Upper lobe of left lung (tissue), 6 donors: ENCODE measurements at regions not wholly inside any gene's neighbourhood (a gene's known extent, or its start where the extent isn't known, plus 50 kb on each side); places are given as distances from the start of the nearest gene placed in this dataset.

Source experiments
- ATAC-seq, 2 donors: fragments of 200-7000 bp; cut with Tn5 transposase; one replicate each; pipeline ENCODE4 v1.9.1; 2022; ENCODE audit warnings: mild to moderate bottlenecking in 2 of 2, moderate library complexity in 2 of 2; ENCODE audit not compliant: low FRiP score in 2 of 2
- DNase-seq, 2 donors: peaks; one replicate each; pipeline ENCODE4 v3.0.0-alpha.2; 2019 to 2020
- H3K27ac ChIP-seq, 4 donors: fragments of 200-600 bp; sonication (generic); one replicate each; pipeline ENCODE4 v1.5.1; 2016 to 2019
- H3K27me3 ChIP-seq, 4 donors: fragments of 200-600 bp; sonication (generic); one replicate each; pipeline ENCODE4 v1.5.1; 2017 to 2019
- H3K36me3 ChIP-seq, 4 donors: fragments of 200-600 bp; sonication (generic); one replicate each; pipeline ENCODE4 v1.5.1; 2016 to 2019
- H3K4me1 ChIP-seq, 4 donors: fragments of 200-600 bp; sonication (generic); one replicate each; pipeline ENCODE4 v1.5.1; 2018 to 2019
- H3K4me3 ChIP-seq, 4 donors: fragments of 200-600 bp; sonication (generic); one replicate each; pipeline ENCODE4 v1.5.1; 2017 to 2019; ENCODE audit warnings: mild to moderate bottlenecking in 2 of 4, moderate library complexity in 1 of 4
- H3K9me3 ChIP-seq, 4 donors: fragments of 200-600 bp; sonication (generic); one replicate each; pipeline ENCODE4 v1.5.1; 2018 to 2019
- EP300 ChIP-seq, 4 donors: sonication (generic); formaldehyde crosslinking; IDR thresholded peaks; one replicate each; pipeline ENCODE4 v1.5.1; 2017; ENCODE audit warnings: antibody characterized with exemption in 4 of 4, control low read depth in 2 of 4
- POLR2A ChIP-seq, 4 donors: fragments of 450-650 bp; IDR thresholded peaks; one replicate each; pipeline ENCODE4 v1.5.1; 2016 to 2017; ENCODE audit warnings: antibody characterized with exemption in 4 of 4, mild to moderate bottlenecking in 2 of 4
- POLR2AphosphoS5 ChIP-seq, 2 donors: sonication (generic); formaldehyde crosslinking; IDR thresholded peaks; one replicate each; pipeline ENCODE4 v1.5.1; 2017; ENCODE audit warnings: antibody characterized with exemption in 2 of 2
- WGBS, 2 donors: methylation state at CpG; one replicate each; pipeline ENCODE4 v1.1.5; 2017 to 2018; 5-methylcytosine and 5-hydroxymethylcytosine counted together
- TF ChIP-seq, protein P1 (sequence below), 6 experiments: fragments of 450-650 bp in 4 of 6; fragments of 200-600 bp in 2 of 6; sonication (generic) in 2 of 6; IDR thresholded peaks; one replicate each; pipeline ENCODE4 v1.5.1; 2016 to 2019; ENCODE audit warnings: antibody characterized with exemption in 6 of 6
- donor health status: DM: no; HTN: no; CAD: no; lungs with moderate emphysema.
- donor health status: DM: no; HTN: yes; CAD: no; lungs with severe emphysema.

DNA sequence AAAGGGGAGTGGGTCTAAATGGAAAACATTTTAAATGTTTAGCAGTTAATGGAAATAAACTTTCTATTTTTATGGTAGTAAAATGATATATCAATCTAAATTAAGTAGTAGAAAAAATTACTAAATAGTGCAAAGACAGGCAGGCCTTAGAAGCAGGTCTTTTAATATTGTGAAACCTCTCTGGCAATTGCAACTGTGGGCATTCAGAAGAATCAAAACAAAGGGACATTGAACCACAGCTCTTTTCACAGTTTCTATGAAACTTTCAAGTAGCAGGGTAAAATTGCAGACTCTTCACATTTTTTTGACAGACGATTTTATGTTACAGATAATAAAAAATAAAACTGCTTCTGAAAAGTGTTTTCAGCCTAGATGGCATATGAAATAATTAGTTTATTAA is 533.7 kb downstream of the BCKDHB start:
- Histone ChIP-seq H3K4me3 (no peak overlapping the region), H3K9me3 (no peaks in the 10 kb centered on the region), H3K4me1 (peaks cover 0 to 4% (median 3%) of the 10 kb centered on the region in 4 donors), H3K36me3 (no peaks in the 10 kb centered on the region), H3K27ac (no peak overlapping the region), H3K27me3 (no peaks in the 10 kb centered on the region)
- ATAC-seq (no peak), DNase-seq (no peak)
- TF ChIP-seq, protein P1, sequence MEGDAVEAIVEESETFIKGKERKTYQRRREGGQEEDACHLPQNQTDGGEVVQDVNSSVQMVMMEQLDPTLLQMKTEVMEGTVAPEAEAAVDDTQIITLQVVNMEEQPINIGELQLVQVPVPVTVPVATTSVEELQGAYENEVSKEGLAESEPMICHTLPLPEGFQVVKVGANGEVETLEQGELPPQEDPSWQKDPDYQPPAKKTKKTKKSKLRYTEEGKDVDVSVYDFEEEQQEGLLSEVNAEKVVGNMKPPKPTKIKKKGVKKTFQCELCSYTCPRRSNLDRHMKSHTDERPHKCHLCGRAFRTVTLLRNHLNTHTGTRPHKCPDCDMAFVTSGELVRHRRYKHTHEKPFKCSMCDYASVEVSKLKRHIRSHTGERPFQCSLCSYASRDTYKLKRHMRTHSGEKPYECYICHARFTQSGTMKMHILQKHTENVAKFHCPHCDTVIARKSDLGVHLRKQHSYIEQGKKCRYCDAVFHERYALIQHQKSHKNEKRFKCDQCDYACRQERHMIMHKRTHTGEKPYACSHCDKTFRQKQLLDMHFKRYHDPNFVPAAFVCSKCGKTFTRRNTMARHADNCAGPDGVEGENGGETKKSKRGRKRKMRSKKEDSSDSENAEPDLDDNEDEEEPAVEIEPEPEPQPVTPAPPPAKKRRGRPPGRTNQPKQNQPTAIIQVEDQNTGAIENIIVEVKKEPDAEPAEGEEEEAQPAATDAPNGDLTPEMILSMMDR (IDR thresholded peaks at IDR 0.05) = no peak
- TF ChIP-seq POLR2A (IDR thresholded peaks at IDR 0.05) (no peak), EP300 (IDR thresholded peaks at IDR 0.05) (no peak), POLR2AphosphoS5 (IDR thresholded peaks at IDR 0.05) (no peak)
- WGBS, 2 donors = 54 to 58% methylated on average over 1 of the region's 1 CpG

DNA sequence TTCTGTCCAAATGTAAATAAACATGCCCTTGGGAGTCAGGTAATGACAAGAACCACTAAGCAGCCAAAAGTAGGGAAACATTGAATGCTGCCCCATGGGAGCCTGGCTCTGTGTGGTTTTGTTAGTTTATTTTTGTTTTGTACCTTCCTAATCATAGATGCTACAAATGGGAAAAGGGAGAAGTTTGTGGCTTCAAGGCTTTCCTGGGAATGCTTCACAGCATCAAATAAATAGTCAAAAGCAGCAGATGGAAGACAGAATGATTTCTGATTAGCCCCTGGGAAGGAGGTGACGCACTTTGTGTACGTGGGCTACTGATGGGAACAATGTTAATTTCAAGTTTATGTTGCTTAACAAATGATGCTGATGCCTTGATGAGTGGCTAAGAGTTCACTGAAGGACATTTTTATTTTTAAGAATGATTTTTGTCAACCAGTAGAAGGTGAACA is 532.7 kb downstream of the BCKDHB start:
- H3K27ac ChIP-seq = no peak overlapping the region

DNA sequence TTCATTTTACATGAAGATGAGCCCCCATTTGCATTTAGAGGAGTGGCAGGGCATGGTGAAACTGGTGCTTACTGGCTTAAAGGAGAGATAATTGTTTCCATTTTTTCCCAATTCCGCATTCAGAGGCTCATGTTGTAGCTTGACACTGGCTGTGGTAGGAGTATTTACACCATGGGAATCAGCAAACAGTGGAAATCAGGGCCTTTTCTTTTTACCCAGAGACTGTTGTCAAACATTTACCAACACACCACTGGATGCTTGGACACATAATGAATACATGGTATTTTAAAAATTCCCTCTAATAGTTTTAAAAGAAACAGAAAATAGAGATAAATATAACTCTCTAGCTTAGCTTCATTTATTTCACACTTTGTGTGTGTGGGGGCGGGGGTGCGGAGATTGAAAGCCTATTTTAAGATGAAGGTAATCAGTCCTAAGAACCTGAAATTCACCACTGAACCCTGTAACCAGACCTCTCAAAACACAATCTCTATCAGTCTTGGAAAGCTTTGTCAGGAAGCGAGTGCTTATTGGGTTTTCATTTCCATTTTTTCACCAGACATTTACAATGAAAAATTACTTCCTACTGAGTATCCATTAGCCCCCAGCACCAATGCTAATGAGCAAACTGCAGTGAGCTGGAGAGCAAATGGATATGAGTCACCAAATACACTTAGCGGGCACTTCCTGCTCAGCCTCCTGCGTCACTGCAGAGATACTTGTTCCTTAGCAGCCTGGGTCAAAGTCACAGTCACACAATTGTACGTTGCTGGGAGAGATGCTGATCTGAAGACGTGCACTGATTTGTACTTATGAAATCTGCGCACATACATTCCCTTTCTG is 532.0 kb downstream of the BCKDHB start:
- WGBS, 2 donors = 41 to 42% methylated on average over 9 of the region's 9 CpGs

More for the DNA sequence above, 532.7 kb downstream of the BCKDHB start:
- DNase-seq (no peak), ATAC-seq (no peak)
- Histone ChIP-seq H3K4me1 (peaks cover 0 to 4% (median 3%) of the 10 kb centered on the region in 4 donors), H3K27me3 (no peaks in the 10 kb centered on the region), H3K36me3 (no peaks in the 10 kb centered on the region), H3K4me3 (no peak overlapping the region), H3K9me3 (no peaks in the 10 kb centered on the region)
- 92 to 95% methylated on average over 2 of the region's 2 CpGs for WGBS, 2 donors
- TF ChIP-seq POLR2A (IDR thresholded peaks at IDR 0.05) (no peak), EP300 (IDR thresholded peaks at IDR 0.05) (no peak), POLR2AphosphoS5 (IDR thresholded peaks at IDR 0.05) (no peak)
- TF ChIP-seq, protein P1 (IDR thresholded peaks at IDR 0.05) = no peak

DNA sequence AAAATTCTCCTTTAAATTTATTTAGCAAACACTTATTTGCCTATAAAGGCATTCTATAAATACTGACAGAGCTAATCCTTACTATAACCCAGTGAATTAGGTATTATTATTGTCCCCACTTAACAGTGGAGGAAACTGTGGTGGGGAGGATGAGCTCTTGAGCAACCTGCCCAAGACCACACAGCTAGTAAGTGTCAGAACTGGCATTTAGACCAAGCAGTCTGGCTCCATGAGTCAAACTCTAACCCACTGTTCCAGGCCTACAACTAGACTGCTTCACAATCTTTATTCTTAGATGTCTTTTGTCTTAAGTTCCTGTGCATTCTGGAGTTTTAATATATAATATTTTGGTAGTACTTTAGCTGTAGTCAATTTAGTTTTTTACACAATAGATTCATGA is 530.8 kb downstream of the BCKDHB start:
- TF ChIP-seq POLR2A (IDR thresholded peaks at IDR 0.05) (no peak), POLR2AphosphoS5 (IDR thresholded peaks at IDR 0.05) (no peak), EP300 (IDR thresholded peaks at IDR 0.05) (no peak)
- TF ChIP-seq, protein P1 (IDR thresholded peaks at IDR 0.05) = no peak
- no peaks in the 10 kb centered on the region for H3K27me3 ChIP-seq
- no peak overlapping the region for H3K27ac ChIP-seq
- peaks cover 0 to 4% (median 3%) of the 10 kb centered on the region in 4 donors for H3K4me1 ChIP-seq
- DNase-seq = no peak
- H3K36me3 ChIP-seq = no peaks in the 10 kb centered on the region
- ATAC-seq = no peak
- no peak overlapping the region for H3K4me3 ChIP-seq
- H3K9me3 ChIP-seq = no peaks in the 10 kb centered on the region

More for the DNA sequence above, 532.0 kb downstream of the BCKDHB start:
- Histone ChIP-seq H3K4me3 (no peak overlapping the region), H3K27ac (no peak overlapping the region), H3K27me3 (no peaks in the 10 kb centered on the region), H3K36me3 (no peaks in the 10 kb centered on the region), H3K4me1 (peaks cover 0 to 4% (median 3%) of the 10 kb centered on the region in 4 donors), H3K9me3 (no peaks in the 10 kb centered on the region)
- DNase-seq (peak in 1 of 2 donors; percentile 78), ATAC-seq (peak; percentile 87)
- TF ChIP-seq POLR2AphosphoS5 (IDR thresholded peaks at IDR 0.05) (peak; percentile 33 to 39), POLR2A (IDR thresholded peaks at IDR 0.05) (no peak), EP300 (IDR thresholded peaks at IDR 0.05) (peak in 1 of 4 donors; percentile 42)
- TF ChIP-seq, protein P1 (IDR thresholded peaks at IDR 0.05) = no peak
